Caco-2 (cell line): ENCODE measurements at regions not wholly inside any gene's neighbourhood (a gene's known extent, or its start where the extent isn't known, plus 50 kb on each side); places are given as distances from the start of the nearest gene placed in this dataset.

Experiments
- BruUV-seq: library from RNA; stranded (reverse); fragments of 400-500 nt; replicated peaks from 2 replicates; lab custom pipeline; 2021; lab: Mats Ljungman, UMichigan
- CTCF ChIA-PET: fragments of 300-600 bp; sonication (Branson Sonifier 250); formaldehyde crosslinking; loops from one replicate; lab custom pipeline; 2022; ENCODE audit warnings: antibody characterized with exemption; lab: Charles Lee
- POLR2A ChIA-PET: fragments of 300-600 bp; sonication (Branson Sonifier 250); formaldehyde crosslinking; loops from one replicate; lab custom pipeline; 2022; ENCODE audit warnings: antibody characterized with exemption; lab: Charles Lee
- DNase-seq, 2 experiments: peaks; one replicate each; pipeline versions ENCODE4 v3.0.0 to v3.0.0-alpha.2; 2020 to 2022
- H3K27me3 ChIP-seq: replicated peaks from 2 replicates; pipeline ENCODE4 v1.6.0; 2011; ENCODE audit warnings: low read length; ENCODE audit not compliant: control insufficient read depth, insufficient read depth
- H3K36me3 ChIP-seq: 2 replicates; pipeline ENCODE4 v1.5.1; 2011; ENCODE audit warnings: low read length; ENCODE audit not compliant: control insufficient read depth, insufficient read depth
- H3K4me1 ChIP-seq: fragments of 250-450 bp; sonication (Bioruptor Pico); 2 replicates; pipeline ENCODE4 v1.5.1; 2020; ENCODE audit warnings: mild to moderate bottlenecking
- H3K4me3 ChIP-seq: 2 replicates; pipeline ENCODE4 v1.5.1; 2011; ENCODE audit warnings: low read depth, mild to moderate bottlenecking, control low read depth, low read length
- H3K9me3 ChIP-seq: fragments of 250-450 bp; sonication (Bioruptor Pico); 2 replicates; pipeline ENCODE4 v1.5.1; 2020; ENCODE audit warnings: mild to moderate bottlenecking, moderate library complexity
- H3K27ac Mint-ChIP-seq: one replicate; pipeline ENCODE4 v1.8.0; 2022; ENCODE audit warnings: mixed read lengths; ENCODE audit not compliant: unreplicated experiment
- H3K27me3 Mint-ChIP-seq: one replicate; pipeline ENCODE4 v1.8.0; 2022; ENCODE audit warnings: mixed read lengths; ENCODE audit not compliant: insufficient read depth, unreplicated experiment
- H3K36me3 Mint-ChIP-seq: one replicate; pipeline ENCODE4 v1.8.0; 2022; ENCODE audit warnings: mild to moderate bottlenecking, mixed read lengths; ENCODE audit not compliant: insufficient read depth, unreplicated experiment
- H3K4me1 Mint-ChIP-seq: one replicate; pipeline ENCODE4 v1.8.0; 2022; ENCODE audit warnings: low read depth, mixed read lengths; ENCODE audit not compliant: unreplicated experiment
- H3K4me3 Mint-ChIP-seq: one replicate; pipeline ENCODE4 v1.8.0; 2022; ENCODE audit warnings: mild to moderate bottlenecking, moderate library complexity, mixed read lengths; ENCODE audit not compliant: unreplicated experiment
- H3K9me3 Mint-ChIP-seq: one replicate; pipeline ENCODE4 v1.8.0; 2022; ENCODE audit warnings: mixed read lengths; ENCODE audit not compliant: unreplicated experiment
- intact Hi-C: fragments of 100-400 bp; cut with micrococcal nuclease; formaldehyde crosslinking; loops from one replicate; pipeline ENCODE4 v1.10.0; 2022; ENCODE audit not compliant: unreplicated experiment
- TF ChIP-seq, protein P1 (sequence below), 2 experiments: fragments of 200-600 bp in 1 of 2; IDR thresholded peaks; 1 replicate in 1 of 2; 2 replicates in 1 of 2; pipeline versions ENCODE4 v1.5.1 to v1.8.0; 2011 to 2022; ENCODE audit warnings: antibody characterized with exemption in 1 of 2, control low read depth in 1 of 2, inconsistent platforms in 1 of 2, low read depth in 1 of 2, low read length in 1 of 2, mild to moderate bottlenecking in 1 of 2, moderate library complexity in 1 of 2; ENCODE audit not compliant: insufficient read depth in 1 of 2, severe bottlenecking in 1 of 2, unreplicated experiment in 1 of 2

DNA sequence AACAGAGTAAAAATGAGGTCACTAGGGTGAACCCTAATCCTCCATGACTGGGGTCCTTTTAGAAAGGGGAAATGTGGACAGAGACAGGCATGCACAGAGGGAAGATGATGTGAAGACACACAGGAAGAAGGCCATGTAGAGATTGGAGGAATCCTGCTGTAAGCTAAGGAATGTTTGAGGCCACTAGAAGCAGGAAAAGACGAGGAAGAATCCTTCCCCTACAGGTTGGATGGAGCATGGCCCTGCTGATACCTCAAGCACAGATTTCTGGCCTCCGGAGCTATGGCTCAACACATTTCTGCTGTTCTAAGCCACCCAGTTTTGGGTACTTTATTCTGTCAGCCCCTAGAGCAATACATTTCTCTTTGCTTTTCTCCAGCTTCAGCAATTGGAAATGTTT, 486.9 kb downstream of the MIAT start:
- H3K36me3 ChIP-seq = no peaks in the 10 kb centered on the region
- Mint-ChIP-seq H3K4me3 (no peak overlapping the region), H3K9me3 (no peaks in the 10 kb centered on the region), H3K27me3 (peaks cover 2% of the 10 kb centered on the region), H3K36me3 (no peaks in the 10 kb centered on the region), H3K4me1 (no peaks in the 10 kb centered on the region), H3K27ac (no peak overlapping the region)
- BruUV-seq = no TSS peak
- CTCF ChIA-PET = no interaction called here
- H3K4me3 ChIP-seq = no peak overlapping the region
- peaks cover 8% of the 10 kb centered on the region for H3K4me1 ChIP-seq
- POLR2A ChIA-PET = no interaction called here
- H3K27me3 ChIP-seq = no peaks in the 10 kb centered on the region
- no peaks in the 10 kb centered on the region for H3K9me3 ChIP-seq
- TF ChIP-seq, protein P1, sequence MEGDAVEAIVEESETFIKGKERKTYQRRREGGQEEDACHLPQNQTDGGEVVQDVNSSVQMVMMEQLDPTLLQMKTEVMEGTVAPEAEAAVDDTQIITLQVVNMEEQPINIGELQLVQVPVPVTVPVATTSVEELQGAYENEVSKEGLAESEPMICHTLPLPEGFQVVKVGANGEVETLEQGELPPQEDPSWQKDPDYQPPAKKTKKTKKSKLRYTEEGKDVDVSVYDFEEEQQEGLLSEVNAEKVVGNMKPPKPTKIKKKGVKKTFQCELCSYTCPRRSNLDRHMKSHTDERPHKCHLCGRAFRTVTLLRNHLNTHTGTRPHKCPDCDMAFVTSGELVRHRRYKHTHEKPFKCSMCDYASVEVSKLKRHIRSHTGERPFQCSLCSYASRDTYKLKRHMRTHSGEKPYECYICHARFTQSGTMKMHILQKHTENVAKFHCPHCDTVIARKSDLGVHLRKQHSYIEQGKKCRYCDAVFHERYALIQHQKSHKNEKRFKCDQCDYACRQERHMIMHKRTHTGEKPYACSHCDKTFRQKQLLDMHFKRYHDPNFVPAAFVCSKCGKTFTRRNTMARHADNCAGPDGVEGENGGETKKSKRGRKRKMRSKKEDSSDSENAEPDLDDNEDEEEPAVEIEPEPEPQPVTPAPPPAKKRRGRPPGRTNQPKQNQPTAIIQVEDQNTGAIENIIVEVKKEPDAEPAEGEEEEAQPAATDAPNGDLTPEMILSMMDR (IDR thresholded peaks at IDR 0.05; ENCODE audit: insufficient read depth in 1 of 2, low read depth in 1 of 2, low read length in 1 of 2, severe bottlenecking in 1 of 2, unreplicated experiment in 1 of 2) = no peak
- no peak for DNase-seq
- intact Hi-C loops = no loop called here

DNA sequence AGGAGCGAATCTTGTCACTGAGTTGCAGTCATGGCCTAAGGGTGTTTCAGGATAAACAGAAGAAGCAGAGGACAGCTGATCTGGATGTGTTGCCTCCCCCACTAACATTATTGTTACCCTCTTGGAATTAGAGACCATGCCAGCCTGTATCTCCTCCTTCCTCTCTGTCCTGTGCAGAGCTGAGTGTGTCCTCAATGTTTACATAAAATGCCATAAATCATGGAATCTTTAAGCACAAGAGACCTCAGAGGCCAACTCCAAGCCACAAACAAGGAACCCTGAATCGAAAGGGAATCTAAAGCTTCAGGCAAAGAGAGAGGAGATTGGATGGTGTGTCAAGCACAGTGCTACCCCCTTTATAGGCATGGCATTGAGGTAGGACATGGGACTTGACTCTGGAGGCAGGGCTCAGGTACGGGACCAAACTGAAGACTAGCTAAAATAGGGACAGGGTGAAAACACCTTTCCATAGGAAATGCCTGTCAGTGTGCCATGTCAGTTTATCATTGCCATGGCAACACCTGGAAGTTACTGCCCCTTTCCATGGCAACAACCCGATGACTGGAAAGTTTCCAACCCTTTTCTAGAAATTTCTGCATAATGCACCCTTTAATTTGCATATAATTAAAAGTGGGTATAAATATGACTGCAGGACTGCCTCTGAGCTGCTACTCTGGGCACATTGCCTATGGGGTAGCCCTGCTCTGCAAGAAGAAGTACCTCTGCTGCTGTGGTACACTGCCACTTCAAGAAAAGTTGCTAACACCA, 489.7 kb downstream of the MIAT start:
- DNase-seq = no peak
- Histone ChIP-seq H3K27me3 (no peaks in the 10 kb centered on the region), H3K36me3 (no peaks in the 10 kb centered on the region), H3K4me3 (no peak overlapping the region), H3K9me3 (no peaks in the 10 kb centered on the region), H3K4me1 (peaks cover 8% of the 10 kb centered on the region)
- H3K27ac Mint-ChIP-seq = no peak overlapping the region
- no TSS peak for BruUV-seq
- TF ChIP-seq, protein P1 (IDR thresholded peaks at IDR 0.05; ENCODE audit: insufficient read depth in 1 of 2, low read depth in 1 of 2, low read length in 1 of 2, severe bottlenecking in 1 of 2, unreplicated experiment in 1 of 2) = no peak
- no peaks in the 10 kb centered on the region for H3K36me3 Mint-ChIP-seq
- intact Hi-C loops = no loop called here
- H3K9me3 Mint-ChIP-seq = no peaks in the 10 kb centered on the region
- CTCF ChIA-PET = no interaction called here
- POLR2A ChIA-PET = no interaction called here
- H3K4me3 Mint-ChIP-seq = no peak overlapping the region
- no peaks in the 10 kb centered on the region for H3K4me1 Mint-ChIP-seq
- H3K27me3 Mint-ChIP-seq = peaks cover 2% of the 10 kb centered on the region

DNA sequence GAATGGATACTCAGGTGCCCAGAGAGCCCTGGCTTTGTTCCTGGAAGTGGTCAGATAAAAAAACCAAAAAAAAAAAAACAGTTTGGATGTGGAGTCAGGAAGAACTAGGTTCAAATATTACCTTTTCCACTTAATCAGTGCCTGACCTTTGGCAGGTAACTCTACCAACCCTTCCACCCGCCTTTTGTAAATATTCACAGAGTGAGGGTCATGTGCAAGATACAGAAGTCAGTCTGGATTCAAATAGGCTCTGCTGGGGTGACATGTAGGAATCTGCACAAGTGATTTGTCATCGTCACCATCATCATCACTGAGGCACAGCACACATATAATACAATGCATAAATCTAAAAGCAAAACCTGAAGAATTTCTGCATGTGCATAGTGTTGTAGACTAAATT, 490.7 kb downstream of the MIAT start:
- intact Hi-C loops = no loop called here
- no peak overlapping the region for H3K4me3 ChIP-seq
- CTCF ChIA-PET = no interaction called here
- Mint-ChIP-seq H3K4me3 (no peak overlapping the region), H3K36me3 (no peaks in the 10 kb centered on the region), H3K9me3 (no peaks in the 10 kb centered on the region), H3K4me1 (no peaks in the 10 kb centered on the region), H3K27me3 (peaks cover 2% of the 10 kb centered on the region), H3K27ac (no peak overlapping the region)
- no TSS peak for BruUV-seq
- DNase-seq = no peak
- H3K9me3 ChIP-seq = no peaks in the 10 kb centered on the region
- H3K36me3 ChIP-seq = no peaks in the 10 kb centered on the region
- no peaks in the 10 kb centered on the region for H3K27me3 ChIP-seq
- peaks cover 8% of the 10 kb centered on the region for H3K4me1 ChIP-seq
- POLR2A ChIA-PET = no interaction called here
- TF ChIP-seq, protein P1 (IDR thresholded peaks at IDR 0.05; ENCODE audit: insufficient read depth in 1 of 2, low read depth in 1 of 2, low read length in 1 of 2, severe bottlenecking in 1 of 2, unreplicated experiment in 1 of 2) = no peak
